NOMO-1 treated with dmso at 0.1 percent for 144 hours (cell line): ENCODE measurements at regions not wholly inside any gene's neighbourhood (a gene's known extent, or its start where the extent isn't known, plus 50 kb on each side); places are given as distances from the start of the nearest gene placed in this dataset.

ENCODE experiments used
- DNase-seq: peaks from one replicate; lab custom pipeline; 2025; ENCODE audit not compliant: unreplicated experiment; lab: John Stamatoyannopoulos, UW

DNA sequence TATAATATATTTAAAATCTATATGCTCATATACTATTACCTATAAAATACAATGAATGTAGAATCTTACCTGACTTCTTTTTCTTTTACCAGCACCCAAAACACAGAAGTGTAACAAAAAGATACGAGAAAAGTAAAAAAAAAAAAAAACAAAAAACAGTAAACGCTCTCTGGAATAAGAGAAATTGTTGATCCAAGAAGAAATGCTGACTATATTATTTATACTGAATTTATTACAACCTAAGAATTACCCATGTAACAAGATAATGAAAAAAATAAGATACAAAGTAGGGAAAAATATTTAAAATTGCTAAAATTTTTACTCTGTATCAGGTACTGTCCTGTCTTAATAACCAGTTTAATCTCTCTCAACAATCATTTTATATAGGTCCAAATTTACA lies 787.9 kb upstream of the MAN1A1 start:
- DNase-seq = no peak

DNA sequence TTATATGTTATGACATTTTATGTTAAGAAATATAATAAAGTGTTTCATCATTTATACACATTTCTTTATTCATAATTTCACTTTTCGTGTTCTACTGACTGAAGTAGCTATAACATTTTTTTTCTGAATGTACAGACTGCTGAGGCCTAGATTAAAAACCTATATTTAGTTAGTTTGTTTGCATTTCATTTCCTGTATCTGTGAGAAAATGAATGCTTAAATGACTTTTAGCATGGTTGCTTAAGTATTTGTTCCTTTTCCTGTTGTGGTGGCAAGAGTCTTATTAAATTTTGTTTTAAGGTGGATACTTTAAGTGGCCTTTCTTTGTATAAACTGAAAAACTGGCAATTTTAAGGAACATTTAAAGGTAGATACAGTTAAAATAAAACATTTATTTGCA lies 779.7 kb upstream of the MAN1A1 start:
- no peak for DNase-seq

DNA sequence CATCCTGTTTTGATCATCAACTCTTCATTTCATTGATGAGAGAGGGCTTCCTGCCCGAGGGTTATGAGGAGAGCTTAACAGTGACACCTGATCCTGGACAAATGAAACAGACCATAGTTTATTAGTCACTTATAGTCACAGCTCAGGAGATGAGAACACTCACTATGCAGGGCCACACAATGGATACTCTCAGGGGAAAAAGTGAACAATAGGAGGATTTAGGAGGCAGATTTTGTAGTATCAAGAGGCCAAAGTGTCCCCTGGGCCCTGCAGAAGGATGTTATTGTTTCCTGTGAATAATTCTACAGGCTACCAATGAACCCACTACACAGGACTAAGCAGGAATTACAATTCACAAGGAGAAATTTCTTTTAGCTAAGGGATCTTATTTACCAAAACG lies 772.8 kb upstream of the MAN1A1 start:
- DNase-seq = no peak

DNA sequence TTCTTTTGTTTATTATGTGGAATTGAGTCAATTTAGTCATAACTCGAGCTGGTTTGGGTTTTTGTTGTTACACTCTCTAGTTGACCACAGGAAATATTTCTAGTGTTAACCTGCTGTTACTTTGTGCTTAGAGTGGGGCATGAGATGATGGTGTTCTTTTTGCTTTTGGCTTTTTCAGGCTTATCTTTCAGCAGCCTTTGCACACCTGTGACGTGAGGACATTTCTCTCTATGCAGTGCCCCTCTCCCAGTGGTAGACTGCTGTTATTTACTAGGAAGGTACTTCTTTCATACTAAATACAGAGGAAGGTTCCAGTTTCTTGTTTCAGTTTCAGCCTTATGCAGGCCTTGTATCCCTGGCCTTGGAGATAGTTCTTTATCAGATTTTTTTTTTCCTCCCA lies 766.8 kb upstream of the MAN1A1 start:
- no peak for DNase-seq

DNA sequence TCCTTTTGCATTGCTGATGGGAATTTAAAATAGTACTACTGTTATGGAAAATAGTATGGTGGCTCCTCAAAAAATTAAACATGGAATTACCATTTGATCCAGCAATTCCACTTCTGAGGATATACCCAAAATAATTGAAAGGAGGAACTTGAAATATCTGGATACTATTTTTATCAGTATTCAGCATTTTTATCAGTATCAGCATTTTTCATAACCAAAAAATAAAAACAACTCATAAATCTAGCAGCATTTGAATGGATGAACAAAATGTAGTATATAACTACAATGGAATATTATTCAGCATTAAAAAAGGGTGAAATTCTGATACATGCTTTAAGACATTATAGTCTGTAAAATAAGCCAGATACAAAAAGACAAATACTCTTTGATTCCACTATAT lies 763.4 kb upstream of the MAN1A1 start:
- no peak for DNase-seq

DNA sequence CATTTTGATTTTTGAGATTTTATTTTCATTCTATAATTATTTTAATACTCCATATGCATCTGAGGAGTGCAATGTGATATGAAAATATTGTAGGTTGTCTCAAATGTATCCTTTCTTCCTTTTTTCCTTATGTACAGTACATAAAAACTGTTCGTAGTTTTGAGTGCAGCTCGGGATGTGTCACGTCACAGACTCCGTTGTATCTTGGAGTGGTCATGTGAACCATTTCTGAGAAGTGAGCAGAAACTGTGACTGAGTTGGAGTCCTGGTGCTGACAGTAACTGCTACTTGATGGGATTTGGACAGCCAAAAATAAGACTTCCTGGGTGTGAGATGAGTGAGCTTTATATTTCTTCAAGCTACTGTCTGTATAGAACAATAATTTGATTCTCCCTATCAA lies 761.4 kb upstream of the MAN1A1 start:
- DNase-seq = no peak

DNA sequence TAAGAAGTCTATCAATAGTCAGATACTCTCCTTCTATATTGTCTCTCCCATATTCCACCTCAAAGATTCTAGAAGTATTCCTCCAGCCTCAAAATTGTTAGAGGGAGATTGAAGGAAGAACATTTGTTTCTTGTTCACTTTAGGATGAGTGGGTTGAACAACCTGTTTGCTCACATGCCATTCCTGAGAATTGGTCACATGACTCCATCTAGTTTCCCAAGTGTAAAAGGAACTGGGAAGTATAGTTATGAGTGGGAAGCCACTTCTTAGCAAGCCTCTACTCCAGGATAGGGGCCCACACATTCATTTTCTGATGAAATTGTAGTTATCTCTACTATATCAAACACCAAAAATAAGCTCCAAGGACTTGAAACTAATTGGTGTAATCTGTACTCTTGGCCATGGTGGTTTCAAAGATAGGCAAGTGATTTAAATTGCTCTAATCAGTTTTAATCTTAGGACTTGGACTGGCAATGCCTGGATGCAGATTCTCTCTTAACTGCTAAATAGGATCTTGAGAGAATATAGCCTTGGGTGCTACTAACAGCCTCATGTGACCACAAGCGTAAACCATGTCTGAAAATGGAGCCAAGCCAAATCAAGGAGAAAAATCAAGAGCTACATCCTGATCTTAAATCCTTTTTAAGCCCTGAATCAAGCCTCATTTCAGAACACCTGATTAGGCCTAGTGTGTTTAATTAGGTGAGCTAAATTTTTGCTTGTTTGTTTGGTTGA lies 758.7 kb upstream of the MAN1A1 start:
- DNase-seq = no peak

DNA sequence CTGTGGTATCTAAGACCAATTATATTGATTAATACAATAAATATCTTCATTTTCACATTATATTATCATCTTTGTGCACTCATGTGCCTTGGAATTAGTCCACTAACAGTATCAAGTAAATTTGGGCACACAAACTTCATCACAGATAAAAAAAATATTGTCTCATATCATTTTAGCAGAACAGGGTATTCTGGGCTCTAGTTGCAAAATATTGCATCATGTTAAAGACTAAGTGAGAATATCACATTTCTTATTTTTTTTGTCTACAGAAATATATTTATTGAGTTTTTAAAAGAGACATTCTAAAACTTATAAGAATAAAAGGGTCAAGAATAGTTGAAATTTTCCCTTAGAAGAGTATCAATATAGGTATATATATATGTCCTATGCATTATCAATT lies 754.1 kb upstream of the MAN1A1 start:
- no peak for DNase-seq

DNA sequence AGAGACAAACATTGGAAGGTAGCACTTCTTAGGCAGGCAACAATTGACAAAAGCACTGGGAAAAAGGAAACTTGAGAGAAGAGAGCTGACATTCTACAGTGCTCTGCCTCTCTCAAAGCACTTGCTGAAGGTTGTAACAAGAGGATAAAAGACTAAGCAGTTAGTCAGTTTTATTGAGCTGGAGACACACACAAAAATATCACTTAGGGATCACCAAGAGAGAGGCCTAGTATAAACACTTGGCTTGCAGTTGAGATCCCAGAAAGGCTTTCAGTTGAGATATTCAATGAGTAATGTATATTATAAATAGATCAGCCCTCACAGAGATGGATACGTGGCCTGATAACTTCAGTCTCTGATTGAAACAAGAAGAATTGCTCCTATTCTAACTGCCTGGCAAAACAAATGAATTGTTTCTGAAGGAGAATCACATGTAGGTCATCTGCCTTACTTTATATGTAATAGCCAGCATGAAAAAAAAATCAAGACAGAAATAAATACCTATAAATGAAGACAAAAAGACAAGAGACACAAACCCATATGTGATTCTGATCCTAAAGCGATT lies 747.2 kb upstream of the MAN1A1 start:
- DNase-seq = no peak

DNA sequence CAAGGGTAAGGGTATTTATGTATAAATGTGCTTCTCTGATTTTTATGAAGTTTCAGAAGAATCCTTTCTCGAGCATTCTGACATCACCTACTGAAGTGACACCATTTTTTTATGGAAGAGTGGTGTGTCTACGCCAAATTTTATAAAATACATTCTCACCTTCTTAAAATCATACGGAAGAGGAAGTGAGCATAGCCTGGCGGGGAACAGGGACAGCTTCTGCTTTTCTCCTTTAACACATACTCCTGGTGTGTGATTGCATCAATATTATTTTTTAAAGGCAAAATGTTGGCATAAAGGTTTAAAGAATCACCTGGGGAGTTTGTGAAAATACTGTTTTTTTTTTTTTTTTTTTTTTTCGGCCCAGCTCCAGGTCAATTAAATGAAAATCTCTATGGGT lies 733.6 kb upstream of the MAN1A1 start:
- DNase-seq = peak; percentile 1

DNA sequence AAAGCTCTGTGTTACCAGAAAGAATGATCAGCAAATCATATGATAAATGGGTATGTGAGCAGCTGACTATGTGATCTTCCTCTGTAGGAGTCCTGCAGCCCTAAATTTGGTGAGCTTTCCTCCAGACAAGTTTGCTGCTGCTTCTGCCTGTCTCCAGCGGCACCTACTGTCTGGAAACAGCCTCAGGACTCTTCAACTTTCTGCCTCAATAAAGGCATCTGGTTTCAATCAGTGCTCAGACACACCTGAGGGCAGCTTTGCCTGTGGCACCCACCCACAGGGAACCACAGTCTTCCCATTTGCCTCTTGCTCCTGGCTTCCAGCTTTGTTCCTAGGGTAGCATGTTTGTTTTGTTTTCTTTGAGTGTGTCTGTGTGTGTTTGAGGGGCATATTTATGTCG lies 727.9 kb upstream of the MAN1A1 start:
- no peak for DNase-seq

DNA sequence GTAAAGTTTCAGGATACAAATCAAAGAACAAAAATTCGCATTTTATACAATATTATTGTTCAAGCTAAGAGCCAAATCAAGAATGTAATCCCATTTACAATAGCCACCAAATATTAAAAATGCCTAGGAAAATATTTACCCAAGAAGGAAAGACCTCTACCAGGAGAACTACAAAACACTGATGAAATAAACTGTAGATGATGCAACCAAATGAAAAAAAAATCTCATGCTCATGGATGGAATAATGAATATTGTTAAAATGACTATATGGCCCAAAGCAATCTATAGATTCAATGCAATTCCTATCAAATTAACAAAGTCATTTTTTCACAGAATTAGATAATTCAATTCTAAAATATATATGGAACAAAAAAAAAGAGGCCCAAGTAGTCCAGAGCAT lies 708.8 kb upstream of the MAN1A1 start:
- DNase-seq = no peak

DNA sequence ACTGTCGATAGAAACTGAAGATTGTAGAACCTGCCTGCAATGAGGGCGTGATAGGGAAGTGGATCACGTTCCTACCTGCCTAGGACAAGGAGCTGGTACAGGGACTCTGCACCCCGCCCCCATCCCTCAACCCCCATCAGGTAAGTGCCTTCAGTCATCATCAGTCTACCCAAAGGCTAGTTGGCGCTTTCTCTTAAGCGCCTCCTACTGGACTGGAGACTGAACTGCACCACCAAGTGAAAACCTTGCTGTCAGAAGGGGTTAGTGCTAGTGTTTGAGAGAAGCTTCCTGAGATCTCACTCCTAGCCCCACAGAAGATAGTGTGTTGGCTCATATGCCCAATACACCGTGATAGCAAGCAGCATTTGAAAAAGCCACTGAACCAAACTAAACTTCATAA lies 706.5 kb upstream of the MAN1A1 start:
- peak; percentile 1 for DNase-seq

DNA sequence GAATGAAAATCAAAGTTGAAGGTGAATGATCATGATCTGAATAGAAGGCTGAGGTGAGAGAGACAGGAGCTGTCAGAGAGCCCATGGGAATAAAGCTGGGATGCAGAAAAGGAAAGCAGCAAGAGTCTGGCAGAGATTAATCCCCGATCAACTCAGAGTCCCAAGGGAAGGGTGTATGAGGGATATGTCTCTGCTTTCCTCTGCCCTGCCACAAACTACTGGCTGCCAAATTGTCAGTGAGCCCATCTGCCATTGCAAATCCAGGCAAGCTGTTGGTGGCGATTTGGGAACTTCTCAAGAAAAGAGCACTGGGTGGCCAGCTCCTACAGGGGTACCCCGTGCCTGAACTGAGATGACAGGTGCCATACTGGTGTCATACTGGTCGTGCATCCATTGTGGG lies 705.5 kb upstream of the MAN1A1 start:
- no peak for DNase-seq

DNA sequence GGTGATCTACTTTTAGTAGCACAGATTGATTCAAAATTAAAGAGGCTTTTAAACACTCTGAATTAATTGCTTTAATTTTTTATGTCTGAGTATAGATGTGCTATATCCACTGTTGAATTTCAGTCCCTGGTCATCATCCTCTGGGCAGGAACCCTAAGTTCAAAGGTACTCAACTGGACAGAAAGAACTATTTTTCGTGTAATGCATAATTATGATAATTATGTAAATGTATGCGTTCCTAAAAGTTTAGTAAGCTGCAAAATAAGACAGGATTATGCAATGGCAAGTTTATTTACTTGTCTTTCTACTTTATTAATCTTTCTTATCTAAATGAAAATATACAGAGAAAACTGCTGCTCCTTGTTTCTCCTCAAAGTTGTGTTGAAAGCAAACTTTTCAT lies 690.1 kb upstream of the MAN1A1 start:
- no peak for DNase-seq

DNA sequence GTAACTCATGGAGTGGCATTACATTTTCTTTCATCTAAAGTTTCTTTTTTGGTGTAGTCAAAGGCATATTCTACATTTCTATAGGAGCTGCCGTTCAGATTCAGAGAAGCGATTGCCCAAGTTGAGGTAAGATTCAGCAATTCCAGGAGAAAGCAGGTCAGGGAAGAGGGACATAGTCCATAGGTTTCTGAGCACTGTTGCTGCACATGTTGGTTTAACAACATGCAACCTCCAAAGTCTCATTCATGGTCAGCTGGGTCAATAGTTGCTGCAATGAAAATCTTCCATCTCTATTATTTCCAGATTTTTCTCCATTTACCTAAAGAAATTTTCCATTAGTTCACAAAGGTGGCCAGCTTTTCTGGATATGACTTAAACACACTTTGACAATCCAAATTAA lies 682.3 kb upstream of the MAN1A1 start:
- no peak for DNase-seq

DNA sequence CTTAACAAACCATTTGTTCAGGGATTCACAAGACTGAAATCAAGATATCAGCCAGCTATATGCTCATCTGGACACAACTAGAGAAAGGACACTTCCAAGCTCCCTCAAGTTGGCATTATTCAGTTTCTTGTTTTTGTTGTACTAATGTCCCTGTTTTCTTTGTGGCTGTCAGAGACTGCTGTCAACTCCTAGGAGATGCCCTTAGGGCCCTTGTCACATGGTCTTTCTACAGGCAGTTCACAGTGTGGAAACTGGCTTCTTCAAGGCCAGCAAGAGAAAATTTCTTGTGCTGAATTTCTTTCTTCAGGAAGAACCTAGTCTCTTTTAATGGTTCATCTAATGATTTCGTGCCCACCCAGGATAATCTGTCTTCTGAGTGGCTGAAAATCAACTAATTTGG lies 677.2 kb upstream of the MAN1A1 start:
- DNase-seq = no peak

DNA sequence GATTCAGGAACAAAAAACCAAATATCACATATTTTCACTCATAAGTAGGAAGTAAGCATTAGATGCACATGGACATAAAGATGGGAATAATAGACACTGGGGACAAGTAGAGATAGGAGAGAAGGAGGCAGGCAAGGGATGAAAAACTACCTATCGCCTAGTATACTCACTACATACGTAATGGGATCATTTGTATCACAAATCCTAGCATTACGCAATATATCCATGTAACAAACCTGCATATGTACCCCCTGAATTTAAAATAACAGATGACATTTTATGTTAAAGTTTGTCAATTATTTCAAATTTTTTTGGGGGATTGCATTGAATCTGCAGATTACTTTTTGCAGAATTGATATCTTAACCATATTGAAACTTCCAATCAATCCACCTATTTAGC lies 660.5 kb upstream of the MAN1A1 start:
- no peak for DNase-seq

DNA sequence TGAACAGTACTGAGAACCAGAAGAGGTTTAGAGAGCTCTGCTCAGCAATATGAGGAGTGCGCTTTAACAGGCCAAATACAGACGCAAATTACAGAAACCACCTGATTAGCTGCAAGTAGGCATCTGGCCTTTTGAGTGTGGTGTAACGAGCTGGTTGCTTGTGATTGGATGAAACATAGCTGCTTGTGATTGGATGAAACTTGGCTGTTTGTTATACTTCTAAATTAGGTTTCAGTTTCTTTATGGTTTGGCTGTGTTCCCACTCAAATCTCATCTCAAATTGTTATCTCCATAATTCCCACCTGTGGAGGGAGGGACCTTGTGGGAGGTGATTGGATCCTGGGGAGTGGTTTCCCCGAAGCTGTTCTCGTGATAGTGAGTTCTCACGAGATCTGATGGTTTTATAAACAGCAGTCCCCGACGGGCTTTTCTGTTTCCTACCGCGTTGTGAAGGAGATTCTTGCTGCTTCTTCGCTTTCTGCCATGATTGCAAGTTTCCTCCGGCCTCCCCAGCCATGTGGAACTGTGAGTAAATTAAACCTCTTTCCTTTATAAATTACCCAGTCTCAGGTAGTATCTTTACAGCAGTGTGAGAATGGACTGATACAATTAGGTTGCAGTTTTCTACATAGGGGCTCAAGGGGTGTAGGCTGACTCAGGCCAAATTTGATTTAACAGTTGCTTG lies 655.9 kb upstream of the MAN1A1 start:
- DNase-seq = no peak

DNA sequence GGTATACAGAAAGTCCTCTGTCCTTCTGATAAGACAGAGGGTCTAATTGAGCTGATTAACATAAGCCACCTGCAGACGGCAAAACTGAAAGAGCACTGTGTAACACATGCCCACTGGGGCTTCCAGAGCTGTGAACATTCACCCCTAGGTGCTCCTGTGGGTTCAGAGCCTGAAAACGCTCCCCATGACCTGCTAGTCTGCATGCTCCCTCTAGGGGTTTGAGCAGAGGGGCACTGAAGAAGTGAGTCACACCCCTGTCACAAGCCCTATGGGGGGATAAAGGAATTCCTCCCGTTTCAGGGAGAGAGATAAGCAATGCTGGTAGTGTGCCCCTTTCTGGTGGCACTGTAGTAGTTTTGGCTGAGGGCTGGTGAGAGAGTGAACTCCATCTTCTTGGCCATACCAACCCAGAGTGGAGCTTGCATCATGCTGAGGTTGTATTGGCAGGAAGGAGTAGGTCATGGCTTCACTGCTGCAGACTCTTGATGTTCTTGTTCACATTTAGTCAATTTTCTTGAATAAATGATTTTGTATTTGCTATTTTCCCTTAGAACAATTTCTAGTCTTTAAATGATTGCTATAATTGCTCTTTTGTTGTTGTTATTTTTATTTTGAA lies 637.5 kb upstream of the MAN1A1 start:
- DNase-seq = no peak

DNA sequence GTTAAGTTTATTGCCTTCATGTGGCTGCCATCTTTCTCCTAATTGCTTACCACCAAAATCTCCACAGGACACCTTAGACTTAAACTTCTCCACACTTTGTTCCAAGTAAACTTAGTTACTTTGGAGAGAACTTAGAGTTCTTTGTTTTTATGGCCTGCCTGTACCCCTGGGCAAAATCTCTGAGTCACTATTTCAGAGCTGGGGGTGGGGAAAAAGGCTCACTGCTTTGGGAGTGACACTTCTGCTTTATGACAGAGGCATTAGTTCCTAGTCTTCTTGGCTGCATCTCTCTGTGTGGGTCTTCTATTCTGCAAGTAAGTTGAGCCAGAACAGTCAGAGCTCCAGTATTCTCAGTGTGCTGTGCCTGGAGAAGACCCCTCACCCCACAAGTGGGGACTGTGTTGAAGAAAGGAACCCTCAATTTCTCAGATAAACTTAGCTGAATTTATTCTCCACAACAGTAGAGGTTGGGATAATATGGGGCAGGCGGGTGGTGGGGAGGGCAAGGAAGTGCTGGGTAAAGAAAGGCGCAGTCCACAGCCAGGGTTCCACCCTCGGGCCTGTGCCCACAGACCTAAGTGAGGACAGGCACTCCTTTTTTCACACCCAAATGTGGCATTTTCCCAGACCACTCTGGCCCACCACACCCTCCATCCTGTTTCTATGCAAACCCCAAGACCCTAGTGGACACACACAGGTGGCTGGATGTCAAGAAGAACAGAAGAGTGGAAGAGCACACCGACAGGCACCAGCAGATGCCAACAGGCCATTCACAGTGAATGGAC lies 636.6 kb upstream of the MAN1A1 start:
- DNase-seq = no peak
